ENCODE measurements at regions not wholly inside any gene's neighbourhood (a gene's known extent, or its start where the extent isn't known, plus 50 kb on each side); places are given as distances from the start of the nearest gene placed in this dataset.
"Not testable (repeated sequence)": the region's sequence is repeated elsewhere in the genome, so short reads cannot be mapped to it uniquely, and the experiment has no call there.

- WGBS, 2 experiments (ENCODE audit: insufficient coverage in 2 of 2), result 80 to 93% methylated on average over 1 to 3 of the region's 10 CpGs
These were observed 1286.7 kb upstream of the EYS start for GRCh38 chr6:66993708-66994107.

GRCh38 chr6:66993272-66993671 is 1286.2 kb upstream of the EYS start:
- Histone ChIP-seq H3K4me3 (ENCODE audit: extremely low read depth, insufficient read depth, low read length, poor library complexity, severe bottlenecking) (no peak overlapping the region), H3K4me1 (ENCODE audit: control insufficient read depth, insufficient read depth, low read length, poor library complexity, severe bottlenecking) (no peaks in the 10 kb centered on the region), H3K27ac (ENCODE audit: low read depth, low read length, severe bottlenecking) (no peak overlapping the region), H3K36me3 (ENCODE audit: control insufficient read depth, insufficient read depth, low read length) (no peaks in the 10 kb centered on the region), H3K9me3 (ENCODE audit: control insufficient read depth, low read length) (no peaks in the 10 kb centered on the region)
- WGBS, 2 experiments (ENCODE audit: insufficient coverage in 2 of 2), result 76 to 100% methylated on average over 1 to 2 of the region's 3 CpGs

More at GRCh38 chr6:66993708-66994107, 1286.7 kb upstream of the EYS start:
- H3K36me3 ChIP-seq (ENCODE audit: control insufficient read depth, insufficient read depth, low read length); H3K4me1 ChIP-seq (ENCODE audit: control insufficient read depth, insufficient read depth, low read length, poor library complexity, severe bottlenecking); H3K4me3 ChIP-seq (ENCODE audit: extremely low read depth, insufficient read depth, low read length, poor library complexity, severe bottlenecking); H3K9me3 ChIP-seq (ENCODE audit: control insufficient read depth, low read length); H3K27ac ChIP-seq (ENCODE audit: low read depth, low read length, severe bottlenecking): not testable (repeated sequence)

- WGBS, 2 experiments (ENCODE audit: insufficient coverage in 2 of 2), result 78 to 100% methylated on average over 3 of the region's 4 CpGs
These were observed 1285.6 kb upstream of the EYS start for GRCh38 chr6:66992660-66993059.

GRCh38 chr6:66986940-66987339 is 1279.9 kb upstream of the EYS start:
- Histone ChIP-seq H3K4me3 (ENCODE audit: extremely low read depth, insufficient read depth, low read length, poor library complexity, severe bottlenecking) (no peak overlapping the region), H3K9me3 (ENCODE audit: control insufficient read depth, low read length) (no peaks in the 10 kb centered on the region), H3K27ac (ENCODE audit: low read depth, low read length, severe bottlenecking) (no peak overlapping the region), H3K4me1 (ENCODE audit: control insufficient read depth, insufficient read depth, low read length, poor library complexity, severe bottlenecking) (no peaks in the 10 kb centered on the region), H3K36me3 (ENCODE audit: control insufficient read depth, insufficient read depth, low read length) (no peaks in the 10 kb centered on the region)

More at GRCh38 chr6:66992660-66993059, 1285.6 kb upstream of the EYS start:
- no peaks in the 10 kb centered on the region for H3K4me1 ChIP-seq (ENCODE audit: control insufficient read depth, insufficient read depth, low read length, poor library complexity, severe bottlenecking)
- H3K27ac ChIP-seq (ENCODE audit: low read depth, low read length, severe bottlenecking), result no peak overlapping the region
- no peak overlapping the region for H3K4me3 ChIP-seq (ENCODE audit: extremely low read depth, insufficient read depth, low read length, poor library complexity, severe bottlenecking)
- H3K36me3 ChIP-seq (ENCODE audit: control insufficient read depth, insufficient read depth, low read length), result no peaks in the 10 kb centered on the region
- no peaks in the 10 kb centered on the region for H3K9me3 ChIP-seq (ENCODE audit: control insufficient read depth, low read length)

GRCh38 chr6:66985816-66986215 is 1278.8 kb upstream of the EYS start:
- H3K27ac ChIP-seq (ENCODE audit: low read depth, low read length, severe bottlenecking), result no peak overlapping the region
- WGBS, 2 experiments (ENCODE audit: insufficient coverage in 2 of 2), result 100% methylated on average over 1 of the region's 1 CpG
- H3K4me1 ChIP-seq (ENCODE audit: control insufficient read depth, insufficient read depth, low read length, poor library complexity, severe bottlenecking), result no peaks in the 10 kb centered on the region
- no peaks in the 10 kb centered on the region for H3K36me3 ChIP-seq (ENCODE audit: control insufficient read depth, insufficient read depth, low read length)
- no peak overlapping the region for H3K4me3 ChIP-seq (ENCODE audit: extremely low read depth, insufficient read depth, low read length, poor library complexity, severe bottlenecking)
- no peaks in the 10 kb centered on the region for H3K9me3 ChIP-seq (ENCODE audit: control insufficient read depth, low read length)

- Histone ChIP-seq H3K4me3 (ENCODE audit: extremely low read depth, insufficient read depth, low read length, poor library complexity, severe bottlenecking) (no peak overlapping the region), H3K4me1 (ENCODE audit: control insufficient read depth, insufficient read depth, low read length, poor library complexity, severe bottlenecking) (no peaks in the 10 kb centered on the region), H3K36me3 (ENCODE audit: control insufficient read depth, insufficient read depth, low read length) (no peaks in the 10 kb centered on the region), H3K9me3 (ENCODE audit: control insufficient read depth, low read length) (no peaks in the 10 kb centered on the region), H3K27ac (ENCODE audit: low read depth, low read length, severe bottlenecking) (no peak overlapping the region)
- WGBS, 2 experiments (ENCODE audit: insufficient coverage in 2 of 2), result no CpG with 5 or more reads among the region's 1 CpG
These were observed 1263.3 kb upstream of the EYS start for GRCh38 chr6:66970373-66970772.

GRCh38 chr6:66965227-66965626 is 1258.2 kb upstream of the EYS start:
- no peaks in the 10 kb centered on the region for H3K36me3 ChIP-seq (ENCODE audit: control insufficient read depth, insufficient read depth, low read length)
- no peaks in the 10 kb centered on the region for H3K9me3 ChIP-seq (ENCODE audit: control insufficient read depth, low read length)
- no peak overlapping the region for H3K27ac ChIP-seq (ENCODE audit: low read depth, low read length, severe bottlenecking)
- no peak overlapping the region for H3K4me3 ChIP-seq (ENCODE audit: extremely low read depth, insufficient read depth, low read length, poor library complexity, severe bottlenecking)
- no CpG with 5 or more reads among the region's 2 CpGs for WGBS, 2 experiments (ENCODE audit: insufficient coverage in 2 of 2)
- no peaks in the 10 kb centered on the region for H3K4me1 ChIP-seq (ENCODE audit: control insufficient read depth, insufficient read depth, low read length, poor library complexity, severe bottlenecking)

GRCh38 chr6:66964216-66964615 is 1257.2 kb upstream of the EYS start:
- 68 to 85% methylated on average over 2 of the region's 3 CpGs for WGBS, 2 experiments (ENCODE audit: insufficient coverage in 2 of 2)
- no peak overlapping the region for H3K27ac ChIP-seq (ENCODE audit: low read depth, low read length, severe bottlenecking)
- no peaks in the 10 kb centered on the region for H3K9me3 ChIP-seq (ENCODE audit: control insufficient read depth, low read length)
- no peaks in the 10 kb centered on the region for H3K36me3 ChIP-seq (ENCODE audit: control insufficient read depth, insufficient read depth, low read length)
- H3K4me3 ChIP-seq (ENCODE audit: extremely low read depth, insufficient read depth, low read length, poor library complexity, severe bottlenecking), result no peak overlapping the region
- H3K4me1 ChIP-seq (ENCODE audit: control insufficient read depth, insufficient read depth, low read length, poor library complexity, severe bottlenecking), result no peaks in the 10 kb centered on the region

- no peaks in the 10 kb centered on the region for H3K4me1 ChIP-seq (ENCODE audit: control insufficient read depth, insufficient read depth, low read length, poor library complexity, severe bottlenecking)
- H3K9me3 ChIP-seq (ENCODE audit: control insufficient read depth, low read length), result no peaks in the 10 kb centered on the region
- H3K4me3 ChIP-seq (ENCODE audit: extremely low read depth, insufficient read depth, low read length, poor library complexity, severe bottlenecking), result no peak overlapping the region
- no peak overlapping the region for H3K27ac ChIP-seq (ENCODE audit: low read depth, low read length, severe bottlenecking)
- no peaks in the 10 kb centered on the region for H3K36me3 ChIP-seq (ENCODE audit: control insufficient read depth, insufficient read depth, low read length)
- 100% methylated on average over 3 of the region's 4 CpGs; no CpG with 5 or more reads in 1 of the 2 experiments for WGBS, 2 experiments (ENCODE audit: insufficient coverage in 2 of 2)
These were observed 1255.1 kb upstream of the EYS start for GRCh38 chr6:66962082-66962481.

GRCh38 chr6:66961191-66961590 is 1254.2 kb upstream of the EYS start:
- no peak overlapping the region for H3K27ac ChIP-seq (ENCODE audit: low read depth, low read length, severe bottlenecking)
- H3K9me3 ChIP-seq (ENCODE audit: control insufficient read depth, low read length), result no peaks in the 10 kb centered on the region
- H3K4me3 ChIP-seq (ENCODE audit: extremely low read depth, insufficient read depth, low read length, poor library complexity, severe bottlenecking), result no peak overlapping the region
- no peaks in the 10 kb centered on the region for H3K4me1 ChIP-seq (ENCODE audit: control insufficient read depth, insufficient read depth, low read length, poor library complexity, severe bottlenecking)
- H3K36me3 ChIP-seq (ENCODE audit: control insufficient read depth, insufficient read depth, low read length), result no peaks in the 10 kb centered on the region

GRCh38 chr6:66949191-66949661 is 1242.2 kb upstream of the EYS start:
- WGBS, 2 experiments (ENCODE audit: insufficient coverage in 2 of 2), result 94 to 96% methylated on average over 20 to 30 of the region's 32 CpGs
- no peaks in the 10 kb centered on the region for H3K4me1 ChIP-seq (ENCODE audit: control insufficient read depth, insufficient read depth, low read length, poor library complexity, severe bottlenecking)
- no peaks in the 10 kb centered on the region for H3K36me3 ChIP-seq (ENCODE audit: control insufficient read depth, insufficient read depth, low read length)
- no peak overlapping the region for H3K27ac ChIP-seq (ENCODE audit: low read depth, low read length, severe bottlenecking)
- H3K9me3 ChIP-seq (ENCODE audit: control insufficient read depth, low read length), result no peaks in the 10 kb centered on the region
- no peak overlapping the region for H3K4me3 ChIP-seq (ENCODE audit: extremely low read depth, insufficient read depth, low read length, poor library complexity, severe bottlenecking)

- no peak overlapping the region for H3K4me3 ChIP-seq (ENCODE audit: extremely low read depth, insufficient read depth, low read length, poor library complexity, severe bottlenecking)
- H3K27ac ChIP-seq (ENCODE audit: low read depth, low read length, severe bottlenecking), result no peak overlapping the region
- H3K36me3 ChIP-seq (ENCODE audit: control insufficient read depth, insufficient read depth, low read length), result no peaks in the 10 kb centered on the region
- WGBS, 2 experiments (ENCODE audit: insufficient coverage in 2 of 2), result no CpG with 5 or more reads among the region's 2 CpGs
- no peaks in the 10 kb centered on the region for H3K4me1 ChIP-seq (ENCODE audit: control insufficient read depth, insufficient read depth, low read length, poor library complexity, severe bottlenecking)
- no peaks in the 10 kb centered on the region for H3K9me3 ChIP-seq (ENCODE audit: control insufficient read depth, low read length)
These were observed 1241.1 kb upstream of the EYS start for GRCh38 chr6:66948106-66948505.
